Kidney glomerular epithelial cell (primary cell): ENCODE measurements at regions not wholly inside any gene's neighbourhood (a gene's known extent, or its start where the extent isn't known, plus 50 kb on each side); places are given as distances from the start of the nearest gene placed in this dataset.

Experiments used
- DNase-seq: peaks from one replicate; lab custom pipeline; 2025; lab: John Stamatoyannopoulos, UW

DNA sequence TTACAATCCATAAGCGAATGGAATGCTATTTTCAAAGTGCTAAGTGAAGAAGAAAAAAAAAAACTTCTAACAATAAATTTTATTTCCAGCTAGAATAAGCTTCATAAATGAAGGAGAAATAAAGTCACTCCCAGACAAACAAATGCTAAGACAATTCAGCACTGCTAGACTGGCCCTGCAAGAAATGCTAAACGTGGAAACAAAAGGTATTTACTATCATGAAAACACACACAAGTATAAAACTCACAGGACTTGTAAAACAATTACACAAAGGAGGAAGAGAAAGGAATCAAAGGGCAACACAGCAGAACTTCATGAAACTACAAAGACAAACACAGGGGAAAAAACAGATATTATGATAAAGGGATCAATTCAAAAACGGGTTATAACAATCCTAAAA, 85.8 kb upstream of the NELL2 start:
- DNase-seq, result no peak

DNA sequence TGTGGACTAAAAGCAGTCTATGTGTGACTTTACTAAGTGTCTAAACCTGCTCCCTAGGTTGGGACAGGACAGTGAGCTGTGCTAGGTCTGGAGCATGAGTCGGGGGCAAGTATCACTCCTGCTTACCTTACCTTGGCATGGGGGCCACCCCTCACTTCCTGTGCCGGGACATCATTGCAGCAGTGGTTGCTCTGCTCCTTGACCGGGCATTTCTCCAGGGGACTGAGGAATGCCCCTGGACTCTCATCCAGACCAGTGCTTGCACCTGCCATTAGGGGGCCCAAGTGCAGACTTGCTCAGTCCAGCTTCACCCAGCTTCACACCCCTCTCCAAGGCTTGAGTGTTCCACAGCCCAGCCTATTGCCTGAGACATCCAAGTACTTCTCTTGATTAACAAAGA, 84.7 kb upstream of the NELL2 start:
- DNase-seq, result no peak

DNA sequence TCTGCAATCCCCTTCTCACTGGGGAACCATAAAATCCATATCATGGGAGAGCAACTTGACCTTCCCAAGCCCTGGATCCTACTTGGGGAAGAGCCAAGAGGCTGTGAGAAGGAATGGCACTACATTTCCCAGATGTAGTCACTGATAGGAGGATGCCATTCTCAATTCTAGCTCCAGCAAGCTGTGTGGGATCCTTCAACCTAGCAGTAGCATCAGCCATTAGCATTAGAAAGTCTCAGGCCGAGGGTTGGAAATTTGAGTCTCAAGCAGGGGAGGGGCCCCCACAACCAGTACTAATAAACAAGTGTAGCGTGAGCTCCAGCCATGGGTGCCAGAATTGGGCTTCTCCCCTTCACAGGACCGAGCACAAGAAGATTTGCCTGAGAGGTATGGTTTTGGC, 84.3 kb upstream of the NELL2 start:
- no peak for DNase-seq

DNA sequence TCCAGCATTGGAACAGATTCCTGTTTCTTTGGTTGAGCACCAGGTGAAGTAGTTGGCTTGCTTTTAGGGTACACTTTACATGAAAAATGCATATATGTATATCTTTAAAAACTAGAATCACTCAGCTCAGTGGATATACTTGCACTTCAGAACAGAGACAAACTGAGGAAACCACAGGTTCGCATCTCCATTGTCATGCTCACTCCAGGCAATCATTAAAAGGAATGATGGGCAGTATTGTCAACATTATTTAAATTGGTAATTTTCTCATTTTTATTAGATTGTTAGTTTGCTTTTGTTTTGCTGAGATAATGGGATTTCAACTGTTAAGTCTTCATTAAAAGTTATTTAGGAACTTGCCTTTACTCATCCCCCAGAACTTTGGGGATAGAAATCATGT, 71.0 kb upstream of the NELL2 start:
- DNase-seq, result no peak

DNA sequence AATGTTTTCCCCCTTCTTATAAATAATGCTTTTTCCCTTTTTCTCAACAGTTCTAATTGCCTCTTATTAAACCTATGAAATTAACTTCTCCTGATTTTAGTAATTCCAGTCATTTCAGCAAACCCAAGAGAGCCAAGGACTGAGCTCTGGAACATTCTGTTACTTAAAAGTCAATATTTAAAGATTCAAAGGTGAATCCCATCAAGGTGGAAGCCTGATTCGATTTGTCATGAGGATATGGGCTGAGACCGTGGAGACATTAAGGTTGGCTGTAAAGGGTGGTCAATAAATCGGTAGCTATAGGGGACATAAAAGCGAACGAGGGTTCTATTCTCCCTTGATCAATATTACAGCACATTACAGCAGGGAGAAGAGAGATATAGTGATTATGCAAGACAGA, 66.6 kb upstream of the NELL2 start:
- no peak for DNase-seq

DNA sequence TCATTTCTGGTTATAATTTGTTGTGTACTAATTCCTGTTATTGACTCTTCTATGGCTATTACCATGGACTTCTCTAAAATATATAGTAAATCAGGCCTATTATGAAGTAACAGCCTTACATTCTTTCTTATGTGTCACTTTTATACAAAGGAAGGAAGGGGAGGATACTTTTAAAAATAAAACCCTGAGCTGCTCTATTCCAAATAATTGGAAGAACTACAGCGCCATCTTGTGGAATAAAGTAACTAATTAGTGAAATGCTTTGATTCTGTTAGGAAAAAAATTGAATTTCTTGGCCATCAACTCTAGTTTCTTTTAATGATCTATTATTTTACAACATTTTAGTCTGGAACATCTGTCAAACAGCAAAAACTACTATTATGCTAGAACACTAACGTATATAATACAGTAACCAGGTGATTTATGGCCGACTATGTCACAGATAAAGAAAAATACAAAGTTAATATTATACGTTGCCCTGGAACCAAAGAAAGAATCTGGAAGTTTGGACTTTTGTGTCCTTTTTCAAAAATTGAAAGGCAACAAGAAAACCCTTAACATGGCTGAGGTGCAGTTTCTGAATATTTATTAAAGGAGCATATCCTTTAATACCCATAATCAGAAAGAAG, 55.0 kb upstream of the NELL2 start:
- peak; percentile 58 for DNase-seq

DNA sequence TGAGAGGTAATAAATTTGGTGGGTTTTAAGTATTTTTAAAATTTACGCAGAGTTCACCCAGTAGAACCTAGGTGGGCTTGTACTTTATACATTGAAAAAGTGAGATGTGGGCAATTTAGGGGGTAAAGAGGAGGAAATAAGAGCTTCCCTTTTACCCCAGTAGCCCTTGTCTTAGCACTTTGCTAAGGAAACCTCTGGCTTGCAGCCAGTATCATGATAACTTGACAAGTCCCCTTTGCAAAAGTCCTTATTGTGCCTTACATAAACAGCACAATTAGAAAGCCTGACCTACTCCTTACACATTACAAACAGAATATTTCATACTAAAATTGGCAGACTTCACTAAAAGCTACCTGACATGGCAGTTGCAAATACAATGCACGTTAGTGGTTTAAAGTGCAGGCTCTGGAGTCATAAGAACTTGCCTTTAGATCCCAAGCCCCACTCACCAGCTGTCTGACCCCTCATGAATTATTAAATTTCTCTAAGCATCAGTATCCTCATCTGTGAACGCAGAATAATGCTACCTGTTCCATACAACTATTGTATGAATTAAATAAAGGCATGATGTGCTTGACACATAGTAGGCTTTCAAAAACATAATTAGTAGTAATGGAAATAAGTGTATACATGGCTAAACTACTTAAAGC, 53.2 kb upstream of the NELL2 start:
- no peak for DNase-seq
